Neural progenitor cell (in vitro differentiated cells): ENCODE measurements at regions not wholly inside any gene's neighbourhood (a gene's known extent, or its start where the extent isn't known, plus 50 kb on each side); places are given as distances from the start of the nearest gene placed in this dataset.

Source experiments
- DNase-seq: peaks from one replicate; pipeline ENCODE4 v3.0.0-alpha.2; 2016; ENCODE audit warnings: low spot score
- H2AFZ ChIP-seq: fragments of 200-600 bp; sonication (generic); replicated peaks from 2 replicates; pipeline ENCODE4 v1.6.1; 2016; ENCODE audit warnings: antibody characterized with exemption
- H3F3A ChIP-seq: fragments of 200-600 bp; sonication (generic); 2 replicates; pipeline ENCODE4 v1.6.1; 2016; ENCODE audit warnings: antibody characterized with exemption, low read depth
- H3K27ac ChIP-seq: fragments of 200-600 bp; sonication (generic); 2 replicates; pipeline ENCODE4 v1.5.1; 2016; ENCODE audit warnings: mild to moderate bottlenecking
- H3K27me3 ChIP-seq: fragments of 200-600 bp; sonication (generic); 2 replicates; pipeline ENCODE4 v1.6.1; 2016; ENCODE audit warnings: mild to moderate bottlenecking, moderate library complexity
- H3K36me3 ChIP-seq: fragments of 200-600 bp; sonication (generic); 2 replicates; pipeline ENCODE4 v1.5.1; 2016
- H3K4me1 ChIP-seq: fragments of 200-600 bp; sonication (generic); 2 replicates; pipeline ENCODE4 v1.6.1; 2016; ENCODE audit warnings: mixed run types
- H3K4me2 ChIP-seq: fragments of 200-600 bp; sonication (generic); 2 replicates; pipeline ENCODE4 v1.6.1; 2016
- H3K4me3 ChIP-seq: fragments of 200-600 bp; sonication (generic); 2 replicates; pipeline ENCODE4 v1.5.1; 2016
- H3K79me2 ChIP-seq: fragments of 200-600 bp; sonication (generic); 2 replicates; pipeline ENCODE4 v1.6.1; 2016; ENCODE audit warnings: low read depth
- H3K9ac ChIP-seq: fragments of 200-600 bp; sonication (generic); 2 replicates; pipeline ENCODE4 v1.6.1; 2016
- H3K9me3 ChIP-seq: fragments of 200-600 bp; sonication (generic); 2 replicates; pipeline ENCODE4 v1.5.1; 2016; ENCODE audit warnings: low read depth
- H4K20me1 ChIP-seq: fragments of 200-600 bp; sonication (generic); 2 replicates; pipeline ENCODE4 v1.6.1; 2016; ENCODE audit warnings: low read depth
- H3K27ac Mint-ChIP-seq: 3 replicates; pipeline ENCODE4 v1.8.0; 2021; ENCODE audit warnings: mixed read lengths
- H3K27me3 Mint-ChIP-seq: 2 replicates; pipeline ENCODE4 v1.8.0; 2022; ENCODE audit warnings: low read depth, mild to moderate bottlenecking, inconsistent platforms, moderate library complexity, mixed read lengths; ENCODE audit not compliant: insufficient read depth
- H3K36me3 Mint-ChIP-seq: 3 replicates; pipeline ENCODE4 v1.8.0; 2021; ENCODE audit warnings: mixed read lengths
- H3K4me1 Mint-ChIP-seq: 3 replicates; pipeline ENCODE4 v1.8.0; 2021; ENCODE audit warnings: mixed read lengths
- H3K4me3 Mint-ChIP-seq: 3 replicates; pipeline ENCODE4 v1.8.0; 2021; ENCODE audit warnings: mild to moderate bottlenecking, moderate library complexity, mixed read lengths
- H3K9me3 Mint-ChIP-seq: 3 replicates; pipeline ENCODE4 v1.8.0; 2020; ENCODE audit warnings: mixed read lengths
- EZH2 ChIP-seq: fragments of 200-600 bp; sonication (generic); IDR thresholded peaks from 2 replicates; pipeline ENCODE4 v1.6.1; 2017; ENCODE audit warnings: antibody characterized with exemption, mild to moderate bottlenecking, moderate library complexity
- EZH2phosphoT487 ChIP-seq: fragments of 200-600 bp; sonication (generic); IDR thresholded peaks from 2 replicates; pipeline ENCODE4 v1.6.1; 2017; ENCODE audit warnings: antibody characterized with exemption
- TF ChIP-seq, protein P1 (sequence below): fragments of 200-600 bp; sonication (generic); IDR thresholded peaks from 2 replicates; pipeline ENCODE4 v1.5.1; 2017; ENCODE audit warnings: antibody characterized with exemption, mild to moderate bottlenecking

DNA sequence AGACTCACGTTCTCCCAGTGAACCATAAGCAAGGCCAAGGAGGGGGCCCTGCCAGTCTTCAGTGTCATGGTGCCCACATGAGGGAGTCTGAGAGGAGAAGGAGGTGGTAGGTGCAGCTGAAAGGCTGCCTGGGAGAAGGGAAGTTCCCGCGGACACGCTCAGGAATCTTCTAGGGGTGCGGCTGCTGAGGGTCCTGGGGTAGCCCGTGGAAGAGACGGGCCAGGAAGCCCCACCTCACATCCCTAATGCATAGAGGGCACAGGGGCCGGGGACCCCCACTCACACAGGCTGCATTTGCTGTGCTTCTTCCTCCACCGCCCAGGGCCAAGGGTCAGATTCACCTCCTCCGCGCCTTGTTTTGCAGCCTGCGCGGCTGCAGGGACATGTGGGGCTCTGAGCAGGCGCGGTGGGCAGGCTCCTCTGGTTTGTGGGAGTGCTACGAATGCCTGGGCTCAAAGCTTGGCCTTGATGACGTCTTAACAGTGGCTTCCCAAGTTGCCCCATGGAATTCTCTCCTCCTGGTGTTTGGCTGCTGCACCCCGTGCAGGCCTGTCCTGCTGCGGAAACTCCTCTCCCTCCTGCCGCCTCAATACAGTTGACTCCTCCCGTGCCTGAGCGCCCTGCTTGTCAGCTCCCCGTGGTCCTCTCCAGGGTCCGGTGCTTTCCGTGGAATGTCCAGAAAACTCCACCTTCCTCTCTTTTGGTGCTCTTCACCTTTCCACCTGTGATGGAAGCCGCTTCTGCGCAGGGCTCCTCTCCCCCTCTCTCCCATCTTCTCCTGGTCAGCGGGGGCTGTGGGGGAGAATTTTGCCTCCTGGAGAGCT lies 95.7 kb downstream of the VAPA start:
- Mint-ChIP-seq H3K36me3 (no peaks in the 10 kb centered on the region), H3K4me1 (peaks cover 24% of the 10 kb centered on the region), H3K27me3 (peaks cover 5% of the 10 kb centered on the region), H3K4me3 (no peak overlapping the region), H3K9me3 (peaks cover 19% of the 10 kb centered on the region), H3K27ac (peak overlapping the region; percentile 78)
- Histone ChIP-seq H3K9me3 (no peaks in the 10 kb centered on the region), H3K4me1 (no peaks in the 10 kb centered on the region), H3K4me2 (no peak overlapping the region), H3F3A (no peaks in the 10 kb centered on the region), H3K27ac (no peak overlapping the region), H3K27me3 (no peaks in the 10 kb centered on the region), H3K4me3 (no peak overlapping the region), H2AFZ (no peak overlapping the region), H3K79me2 (no peaks in the 10 kb centered on the region), H4K20me1 (no peaks in the 10 kb centered on the region), H3K36me3 (no peaks in the 10 kb centered on the region), H3K9ac (no peak overlapping the region)
- TF ChIP-seq EZH2phosphoT487 (no peak), EZH2 (no peak)
- TF ChIP-seq, protein P1, sequence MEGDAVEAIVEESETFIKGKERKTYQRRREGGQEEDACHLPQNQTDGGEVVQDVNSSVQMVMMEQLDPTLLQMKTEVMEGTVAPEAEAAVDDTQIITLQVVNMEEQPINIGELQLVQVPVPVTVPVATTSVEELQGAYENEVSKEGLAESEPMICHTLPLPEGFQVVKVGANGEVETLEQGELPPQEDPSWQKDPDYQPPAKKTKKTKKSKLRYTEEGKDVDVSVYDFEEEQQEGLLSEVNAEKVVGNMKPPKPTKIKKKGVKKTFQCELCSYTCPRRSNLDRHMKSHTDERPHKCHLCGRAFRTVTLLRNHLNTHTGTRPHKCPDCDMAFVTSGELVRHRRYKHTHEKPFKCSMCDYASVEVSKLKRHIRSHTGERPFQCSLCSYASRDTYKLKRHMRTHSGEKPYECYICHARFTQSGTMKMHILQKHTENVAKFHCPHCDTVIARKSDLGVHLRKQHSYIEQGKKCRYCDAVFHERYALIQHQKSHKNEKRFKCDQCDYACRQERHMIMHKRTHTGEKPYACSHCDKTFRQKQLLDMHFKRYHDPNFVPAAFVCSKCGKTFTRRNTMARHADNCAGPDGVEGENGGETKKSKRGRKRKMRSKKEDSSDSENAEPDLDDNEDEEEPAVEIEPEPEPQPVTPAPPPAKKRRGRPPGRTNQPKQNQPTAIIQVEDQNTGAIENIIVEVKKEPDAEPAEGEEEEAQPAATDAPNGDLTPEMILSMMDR = no peak
- DNase-seq = no peak

DNA sequence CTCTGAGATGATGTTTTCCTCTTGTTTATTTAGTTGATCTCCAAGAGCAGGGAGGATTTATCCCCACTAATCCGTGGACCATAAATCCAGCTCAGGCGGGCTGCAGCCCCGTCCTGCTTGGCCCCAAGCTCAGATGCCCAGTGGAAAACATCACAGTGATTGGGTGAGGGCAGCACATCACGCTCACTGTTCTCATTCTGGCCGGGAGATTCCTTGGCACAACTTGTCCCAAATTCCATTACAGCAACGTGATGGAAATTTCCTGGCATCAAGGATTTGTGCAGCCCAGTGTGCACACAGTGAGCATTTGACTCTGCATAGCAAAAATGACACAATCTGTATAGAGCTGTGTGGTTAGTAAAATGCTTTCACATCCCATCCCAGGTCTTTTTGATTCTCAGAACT lies 96.8 kb downstream of the VAPA start:
- H3K9me3 Mint-ChIP-seq = peaks cover 21% of the 10 kb centered on the region
- no peaks in the 10 kb centered on the region for H3K4me1 ChIP-seq
- no peaks in the 10 kb centered on the region for H3K79me2 ChIP-seq
- H3K27ac Mint-ChIP-seq = no peak overlapping the region
- H3K4me3 ChIP-seq = no peak overlapping the region
- no peaks in the 10 kb centered on the region for H3K36me3 ChIP-seq
- H3K9ac ChIP-seq = no peak overlapping the region
- H3F3A ChIP-seq = no peaks in the 10 kb centered on the region
- H3K36me3 Mint-ChIP-seq = no peaks in the 10 kb centered on the region
- H3K9me3 ChIP-seq = no peaks in the 10 kb centered on the region
- H3K27me3 ChIP-seq = no peaks in the 10 kb centered on the region
- H3K4me3 Mint-ChIP-seq = no peak overlapping the region
- DNase-seq = no peak
- no peak overlapping the region for H3K4me2 ChIP-seq
- H3K4me1 Mint-ChIP-seq = peaks cover 32% of the 10 kb centered on the region
- peaks cover 5% of the 10 kb centered on the region for H3K27me3 Mint-ChIP-seq
- H3K27ac ChIP-seq = no peak overlapping the region
- H2AFZ ChIP-seq = no peak overlapping the region
- no peaks in the 10 kb centered on the region for H4K20me1 ChIP-seq
- TF ChIP-seq EZH2phosphoT487 = no peak
- TF ChIP-seq, protein P1 = no peak
- no peak for TF ChIP-seq EZH2

DNA sequence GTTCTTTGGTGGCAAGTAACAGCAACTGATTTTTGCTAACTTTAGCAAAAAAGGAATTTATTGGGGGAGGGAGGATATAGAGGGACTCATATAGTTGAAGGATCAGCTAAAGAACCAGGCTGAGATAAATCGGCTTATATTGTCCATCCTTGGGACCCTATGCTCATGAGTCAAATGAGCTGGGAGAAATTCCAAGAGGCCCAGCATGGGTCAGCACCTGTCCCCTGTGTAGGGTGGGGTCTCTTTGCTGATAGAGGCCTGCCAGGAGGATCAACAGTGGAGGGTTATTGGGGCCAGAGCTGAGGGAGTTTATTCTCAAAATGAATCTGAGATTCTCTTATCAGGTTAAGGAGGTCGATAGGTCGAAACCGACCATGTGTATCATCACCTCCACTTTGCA lies 97.2 kb downstream of the VAPA start:
- Histone ChIP-seq H3K27me3 (no peaks in the 10 kb centered on the region), H4K20me1 (no peaks in the 10 kb centered on the region), H3K79me2 (no peaks in the 10 kb centered on the region), H3K27ac (no peak overlapping the region), H3K9ac (no peak overlapping the region), H2AFZ (no peak overlapping the region), H3K9me3 (no peaks in the 10 kb centered on the region), H3K4me1 (no peaks in the 10 kb centered on the region), H3K4me3 (no peak overlapping the region), H3K4me2 (no peak overlapping the region), H3K36me3 (no peaks in the 10 kb centered on the region), H3F3A (no peaks in the 10 kb centered on the region)
- peaks cover 31% of the 10 kb centered on the region for H3K4me1 Mint-ChIP-seq
- H3K27me3 Mint-ChIP-seq = peaks cover 5% of the 10 kb centered on the region
- no peak overlapping the region for H3K27ac Mint-ChIP-seq
- TF ChIP-seq, protein P1 = no peak
- TF ChIP-seq EZH2 = no peak
- no peak for TF ChIP-seq EZH2phosphoT487
- no peak overlapping the region for H3K4me3 Mint-ChIP-seq
- H3K9me3 Mint-ChIP-seq = peaks cover 21% of the 10 kb centered on the region
- no peak for DNase-seq
- H3K36me3 Mint-ChIP-seq = no peaks in the 10 kb centered on the region
